GM18505 (cell line): ENCODE measurements at regions not wholly inside any gene's neighbourhood (a gene's known extent, or its start where the extent isn't known, plus 50 kb on each side); places are given as distances from the start of the nearest gene placed in this dataset.

ENCODE experiments used
- ATAC-seq: cut with Tn5 transposase; IDR thresholded peaks from one replicate; pipeline ENCODE4 v1.9.1; 2021; ENCODE audit not compliant: unreplicated experiment
- POLR2A ChIP-seq: IDR thresholded peaks from 4 replicates; pipeline ENCODE4 v1.6.1; 2011; ENCODE audit warnings: borderline replicate concordance; ENCODE audit not compliant: insufficient read depth, insufficient read length; ENCODE audit errors: extremely low read depth

DNA sequence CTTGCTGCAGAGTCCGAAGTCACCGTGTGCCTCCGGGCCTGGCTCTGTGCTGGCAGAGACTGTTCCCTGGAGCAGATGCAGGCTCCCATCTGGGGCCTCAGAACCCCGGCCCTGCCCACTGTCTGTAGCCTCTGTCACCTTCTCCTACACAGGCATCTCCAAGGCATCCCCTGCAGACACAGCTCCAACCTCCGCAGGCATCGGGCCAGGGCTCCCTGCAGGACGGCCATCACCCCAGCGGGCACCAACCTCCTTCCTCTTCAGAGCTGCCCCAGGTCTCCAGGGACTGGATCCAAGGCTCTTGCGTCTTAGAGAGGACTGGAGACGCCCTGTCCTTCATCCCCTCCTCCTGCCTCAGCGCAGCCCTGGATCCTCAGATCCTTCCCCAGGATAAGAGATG, 69.9 kb upstream of the MYL10 start:
- TF ChIP-seq POLR2A: no peak
- ATAC-seq: no peak

GRCh38 chr7:101699399-101699798, 70.3 kb upstream of the MYL10 start:
- no peak for ATAC-seq
- no peak for TF ChIP-seq POLR2A

DNA sequence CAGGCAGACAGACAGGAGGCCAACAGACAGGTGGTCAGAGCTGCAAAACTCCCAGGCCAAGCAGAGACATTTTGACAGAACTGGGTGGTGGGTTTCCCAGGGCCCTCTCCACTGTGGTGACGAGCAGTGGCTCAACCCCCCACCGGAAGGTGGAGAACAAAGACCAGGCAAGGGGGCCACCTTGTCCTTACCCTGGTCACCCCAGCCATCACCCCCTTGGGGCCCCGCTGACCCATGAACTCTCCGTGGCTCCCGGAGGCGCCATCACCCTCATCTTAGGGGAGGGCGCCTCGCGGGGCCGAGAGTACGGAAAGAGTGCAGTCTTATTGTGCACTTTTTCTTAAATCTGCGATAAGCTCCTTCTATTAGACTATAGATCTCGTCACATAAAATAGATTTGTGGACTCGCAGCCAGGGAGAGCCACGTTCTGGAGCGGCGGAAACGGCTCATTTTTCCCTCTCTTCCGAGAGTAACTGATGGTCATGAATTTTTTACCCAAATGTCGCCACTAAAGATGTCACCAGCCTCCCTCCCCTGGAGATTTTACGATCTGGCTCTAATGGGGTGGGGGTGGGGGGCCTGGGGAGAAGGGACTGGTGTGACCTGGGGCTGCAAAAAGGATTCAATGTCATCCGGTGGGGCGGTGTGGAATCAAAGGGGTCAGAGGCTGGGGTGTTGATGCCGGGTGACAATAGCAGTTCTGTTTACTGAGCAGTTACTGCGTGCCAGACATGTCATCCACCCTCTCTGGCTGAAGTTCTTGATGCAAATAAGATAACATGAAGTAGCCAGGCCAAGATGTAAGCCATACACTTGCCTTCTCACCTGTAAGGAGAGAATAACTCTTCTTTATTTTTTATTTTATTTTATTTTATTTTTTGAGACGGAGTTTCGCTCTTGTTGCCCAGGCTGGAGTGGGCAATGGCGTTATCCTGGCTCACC, 71.1 kb upstream of the MYL10 start:
- ATAC-seq: no peak
- TF ChIP-seq POLR2A: no peak

DNA sequence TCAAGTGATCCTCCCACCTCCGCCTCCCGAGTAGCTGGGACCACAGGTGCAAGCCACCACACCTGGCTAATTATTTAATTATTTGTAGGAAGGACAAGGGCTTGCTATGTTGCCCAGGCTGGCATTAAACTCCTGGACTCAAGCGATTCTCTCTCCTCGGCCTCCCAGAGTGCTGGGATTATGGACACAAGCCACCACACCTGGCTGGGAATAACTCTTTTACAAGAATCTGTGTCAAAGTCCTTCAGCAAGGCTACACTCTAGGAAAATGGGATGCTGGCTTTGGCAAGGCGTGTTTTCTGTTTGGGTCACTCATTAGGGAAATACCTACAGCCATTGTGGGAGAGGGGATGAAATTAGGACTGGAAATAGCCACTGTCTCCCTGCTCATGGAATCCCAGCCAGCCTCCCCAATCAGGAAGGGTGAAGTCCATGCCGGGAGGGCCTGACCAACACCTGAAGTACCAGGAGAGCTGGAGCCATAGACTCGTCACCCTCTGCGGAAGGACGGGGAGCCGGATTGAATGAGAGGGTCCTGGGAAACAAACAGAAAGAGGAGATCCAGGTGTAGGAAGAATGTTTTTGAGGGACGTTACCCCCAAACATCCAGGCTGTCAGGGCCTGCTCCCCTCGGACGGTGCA, 72.2 kb upstream of the MYL10 start:
- TF ChIP-seq POLR2A: no peak
- no peak for ATAC-seq

DNA sequence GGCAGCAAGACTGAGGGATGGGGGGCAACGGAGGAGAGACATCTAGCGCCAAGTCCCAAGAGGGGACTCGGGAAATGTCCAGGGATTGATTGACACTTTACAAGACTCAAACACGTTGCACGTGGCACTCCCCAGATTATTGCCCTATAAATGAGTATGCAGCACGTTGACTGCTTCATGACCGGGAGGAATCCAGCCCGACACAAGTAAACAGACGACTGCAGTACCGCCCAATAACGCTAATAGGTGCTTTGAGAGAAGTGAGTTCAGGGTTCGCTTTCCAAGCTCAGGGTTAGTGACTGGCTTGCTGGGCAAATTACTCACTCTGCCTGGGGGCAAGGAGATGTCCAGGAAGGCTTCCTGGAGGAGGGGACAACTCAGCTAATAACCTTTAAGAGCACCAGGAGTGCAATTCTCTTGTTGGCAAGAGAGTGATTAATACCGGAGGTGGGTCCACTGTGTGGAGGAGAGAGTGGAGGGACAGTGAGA, 73.3 kb upstream of the MYL10 start:
- no peak for TF ChIP-seq POLR2A
- no peak for ATAC-seq

DNA sequence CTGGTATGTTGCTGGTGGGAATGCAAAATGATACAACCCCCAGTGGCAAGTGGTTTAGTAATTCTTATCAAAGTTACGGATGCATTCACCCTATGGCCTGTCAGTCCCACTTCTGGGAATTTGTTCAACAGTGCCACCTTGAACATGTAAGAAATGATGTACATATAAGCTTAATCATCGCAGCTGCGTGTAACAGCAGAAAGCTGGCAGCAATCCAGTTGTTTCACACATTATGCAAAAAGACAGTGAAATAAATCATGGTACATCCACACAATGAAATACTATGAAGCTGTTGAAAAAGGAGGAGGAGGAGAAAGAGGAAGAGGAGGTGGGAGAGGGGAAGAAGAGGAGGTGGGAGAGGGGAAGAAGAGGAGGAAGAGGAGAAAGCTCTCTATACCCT, 76.2 kb upstream of the MYL10 start:
- no peak for TF ChIP-seq POLR2A
- ATAC-seq: no peak

DNA sequence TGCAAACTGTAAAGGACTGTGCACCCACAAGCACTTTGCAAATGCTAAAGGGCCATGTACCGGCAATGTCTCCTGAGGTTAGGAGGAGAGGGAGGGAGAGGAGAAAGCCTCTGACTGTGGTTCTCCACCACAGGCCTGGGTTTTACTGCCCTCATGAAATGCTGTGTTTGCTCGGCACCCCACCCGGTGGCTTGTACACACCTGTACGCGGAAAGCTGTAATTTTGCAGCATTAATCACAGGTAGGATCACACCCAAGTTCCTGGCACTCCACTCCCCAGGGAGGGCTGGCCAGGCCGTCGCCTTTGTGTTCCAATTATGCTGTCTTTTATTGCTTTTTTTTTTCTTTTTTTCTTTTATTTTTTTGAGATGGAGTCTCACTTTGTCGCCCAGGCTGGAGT, 78.5 kb upstream of the MYL10 start:
- no peak for TF ChIP-seq POLR2A
- ATAC-seq: no peak

DNA sequence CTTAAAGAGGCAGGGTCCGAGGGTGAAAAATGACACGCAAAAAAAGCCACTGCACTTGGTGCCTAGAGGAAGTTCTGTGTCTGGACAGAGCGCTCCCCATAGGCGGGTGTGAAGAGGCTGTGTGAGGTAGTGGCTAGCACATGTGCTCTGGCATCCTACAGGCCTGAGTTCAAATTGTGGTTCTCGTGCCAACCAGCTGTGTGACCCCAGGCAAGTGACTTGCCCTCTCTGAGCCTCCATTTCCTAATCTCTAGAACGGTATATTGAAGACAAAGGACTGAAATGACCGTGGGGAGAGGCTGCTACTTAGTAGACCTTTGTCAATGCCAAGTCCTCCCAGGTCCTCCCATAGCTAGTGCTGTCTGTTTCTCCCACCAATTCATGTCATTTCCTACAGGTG, 79.1 kb upstream of the MYL10 start:
- ATAC-seq: no peak
- TF ChIP-seq POLR2A: no peak

- no peak for ATAC-seq
- TF ChIP-seq POLR2A: no peak
Observed at GRCh38 chr7:101712652-101713051, 83.6 kb upstream of the MYL10 start.

DNA sequence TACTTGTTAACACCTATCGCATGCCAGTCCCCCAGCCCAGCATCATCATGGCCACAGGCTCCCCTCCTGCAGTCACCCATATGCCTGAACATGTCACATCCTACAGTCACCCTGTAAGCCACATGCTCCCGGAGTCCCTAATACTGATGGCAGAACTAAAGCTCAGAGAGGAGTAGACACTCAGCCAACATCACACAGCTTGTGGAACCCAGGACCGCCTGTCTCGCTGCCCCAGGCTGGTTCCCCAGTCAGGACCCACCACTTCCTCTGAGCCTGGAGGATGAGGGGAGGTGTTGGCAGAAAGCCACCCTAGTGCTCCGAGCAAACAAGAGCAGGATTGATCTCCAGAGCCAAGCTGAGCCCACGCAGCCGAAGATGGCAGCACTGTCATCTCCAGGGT, 85.0 kb upstream of the MYL10 start:
- ATAC-seq: no peak
- no peak for TF ChIP-seq POLR2A

DNA sequence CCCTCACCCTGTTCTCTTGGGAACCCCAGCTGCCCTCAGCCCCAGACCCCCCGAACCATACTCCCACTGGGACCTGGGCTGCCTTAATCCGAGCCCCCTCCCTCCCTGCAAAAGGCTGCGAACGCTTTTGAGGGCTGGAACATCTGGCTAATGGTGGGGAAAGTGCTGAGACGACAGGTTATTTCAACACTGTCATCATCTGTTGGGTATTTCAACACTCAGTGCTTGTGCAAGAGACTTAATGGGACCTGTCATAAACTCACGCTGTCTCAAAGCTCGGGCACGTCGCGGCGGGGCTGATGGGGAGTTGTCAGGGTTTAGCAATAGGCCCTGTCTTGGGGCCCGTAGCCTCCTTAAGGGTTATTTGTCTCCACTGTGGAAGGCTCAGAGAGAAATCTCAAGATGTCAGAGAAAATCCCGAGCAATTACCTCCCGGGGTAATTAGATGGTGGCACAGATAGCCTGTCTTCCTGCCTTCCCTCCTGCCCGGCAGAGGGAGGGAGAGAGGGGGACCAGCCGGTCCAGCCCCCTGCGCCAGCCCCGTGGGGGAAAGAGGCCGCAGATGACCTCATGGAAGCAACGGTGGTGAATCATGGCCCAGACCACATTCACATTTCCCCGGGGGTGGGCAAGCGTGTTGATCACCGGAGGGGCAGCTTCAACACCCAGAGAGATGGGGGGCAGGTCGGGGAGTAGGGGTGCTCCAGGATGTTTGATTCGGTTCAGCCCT, 88.7 kb upstream of the MYL10 start:
- no peak for ATAC-seq
- TF ChIP-seq POLR2A: no peak

DNA sequence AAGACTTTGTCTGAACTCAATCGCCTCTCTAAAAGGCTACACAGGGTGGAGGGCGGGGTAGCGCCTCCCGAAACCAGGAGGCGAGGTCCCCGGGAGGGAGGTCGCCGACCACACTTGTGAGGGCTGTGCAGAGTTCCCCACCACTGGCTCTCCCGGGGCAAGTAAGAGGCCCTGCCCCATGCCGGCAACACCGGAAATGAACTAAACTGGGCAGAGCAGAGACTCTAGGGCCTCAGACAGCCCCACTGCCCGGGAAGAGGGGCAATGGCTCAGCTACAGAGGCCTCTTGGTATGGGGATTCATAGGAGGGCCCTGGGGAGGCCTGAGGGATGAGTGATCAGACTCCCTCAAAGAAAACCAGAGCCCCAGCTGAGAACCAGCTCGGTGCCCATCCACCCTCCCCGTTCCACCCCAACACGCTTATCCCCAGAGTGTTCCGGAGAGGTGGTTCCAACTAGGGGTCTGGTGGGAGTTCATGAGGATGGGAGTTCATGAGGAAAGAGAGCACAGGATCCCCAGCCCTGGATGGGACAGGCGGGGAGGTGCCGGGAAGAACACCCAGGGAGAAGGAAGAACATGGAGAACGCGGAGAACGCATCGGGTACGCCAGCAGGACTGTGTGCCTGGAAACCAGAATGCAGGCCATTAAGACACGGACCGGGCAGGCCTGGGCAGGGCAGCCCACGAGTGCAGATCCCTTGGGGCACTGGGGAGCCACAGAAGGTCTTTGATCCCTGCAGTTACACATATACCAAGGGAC, 89.4 kb upstream of the MYL10 start:
- ATAC-seq: no peak
- no peak for TF ChIP-seq POLR2A

GRCh38 chr7:101719123-101719470, 90.0 kb upstream of the MYL10 start:
- TF ChIP-seq POLR2A: no peak
- ATAC-seq: no peak
